ENCODE measurements at regions not wholly inside any gene's neighbourhood (a gene's known extent, or its start where the extent isn't known, plus 50 kb on each side); places are given as distances from the start of the nearest gene placed in this dataset.

- TF ChIP-seq CTCF (IDR thresholded peaks at IDR 0.05) (no peak), POLR2A (IDR thresholded peaks at IDR 0.05) (no peak)
These were observed 241.0 kb downstream of the SHOX start for GRCh38 chrX:871626-872025.

Data from adrenal gland (tissue), 5 donors.